Mononuclear cell (primary cell): ENCODE measurements at regions not wholly inside any gene's neighbourhood (a gene's known extent, or its start where the extent isn't known, plus 50 kb on each side); places are given as distances from the start of the nearest gene placed in this dataset.
"Not testable (repeated sequence)": the region's sequence is repeated elsewhere in the genome, so short reads cannot be mapped to it uniquely, and the experiment has no call there.

Experiments
- H3K27me3 ChIP-seq: 2 replicates; pipeline ENCODE4 v1.6.0; 2011; ENCODE audit warnings: low read length, control low read depth; ENCODE audit not compliant: insufficient read depth
- H3K4me1 ChIP-seq: 2 replicates; pipeline ENCODE4 v1.5.1; 2011; ENCODE audit warnings: mild to moderate bottlenecking, low read length, control low read depth; ENCODE audit not compliant: insufficient read depth
- H3K4me3 ChIP-seq: 2 replicates; pipeline ENCODE4 v1.5.1; 2011; ENCODE audit warnings: mild to moderate bottlenecking, low read length, moderate library complexity
- H3K9me3 ChIP-seq: 2 replicates; pipeline ENCODE4 v1.5.1; 2011; ENCODE audit warnings: low read depth, mild to moderate bottlenecking, control low read depth, low read length

- not testable (repeated sequence) for H3K4me3 ChIP-seq, H3K4me1 ChIP-seq, H3K27me3 ChIP-seq
- H3K9me3 ChIP-seq, result peaks cover 14% of the 10 kb centered on the region
These were observed 1007.6 kb downstream of the SLC16A7 start for GRCh38 chr12:60603475-60603874.

GRCh38 chr12:60616400-60616799, 1020.6 kb downstream of the SLC16A7 start:
- H3K9me3 ChIP-seq, result peaks cover 6% of the 10 kb centered on the region
- no peak overlapping the region for H3K4me3 ChIP-seq
- H3K4me1 ChIP-seq, result no peaks in the 10 kb centered on the region
- no peaks in the 10 kb centered on the region for H3K27me3 ChIP-seq

- no peaks in the 10 kb centered on the region for H3K4me1 ChIP-seq
- no peaks in the 10 kb centered on the region for H3K27me3 ChIP-seq
- no peak overlapping the region for H3K4me3 ChIP-seq
- H3K9me3 ChIP-seq, result no peaks in the 10 kb centered on the region
These were observed 1035.0 kb downstream of the SLC16A7 start for GRCh38 chr12:60630796-60631195.

- no peaks in the 10 kb centered on the region for H3K9me3 ChIP-seq
- no peak overlapping the region for H3K4me3 ChIP-seq
- H3K27me3 ChIP-seq, result no peaks in the 10 kb centered on the region
- H3K4me1 ChIP-seq, result no peaks in the 10 kb centered on the region
These were observed 1048.2 kb downstream of the SLC16A7 start for GRCh38 chr12:60644076-60644475.

- H3K4me1 ChIP-seq, result no peaks in the 10 kb centered on the region
- no peak overlapping the region for H3K4me3 ChIP-seq
- peaks cover 11% of the 10 kb centered on the region for H3K9me3 ChIP-seq
- H3K27me3 ChIP-seq, result no peaks in the 10 kb centered on the region
These were observed 1071.1 kb downstream of the SLC16A7 start for GRCh38 chr12:60666895-60667294.

GRCh38 chr12:60672949-60673348, 1077.1 kb downstream of the SLC16A7 start:
- Histone ChIP-seq H3K4me1 (no peaks in the 10 kb centered on the region), H3K9me3 (peaks cover 11% of the 10 kb centered on the region), H3K4me3 (no peak overlapping the region)

GRCh38 chr12:60684988-60685655, 1089.3 kb downstream of the SLC16A7 start:
- no peak overlapping the region for H3K4me3 ChIP-seq
- no peaks in the 10 kb centered on the region for H3K27me3 ChIP-seq
- H3K4me1 ChIP-seq, result no peaks in the 10 kb centered on the region
- no peaks in the 10 kb centered on the region for H3K9me3 ChIP-seq

More at GRCh38 chr12:60672949-60673348, 1077.1 kb downstream of the SLC16A7 start:
- H3K27me3 ChIP-seq, result no peaks in the 10 kb centered on the region

GRCh38 chr12:60689137-60689536, 1093.3 kb downstream of the SLC16A7 start:
- Histone ChIP-seq H3K27me3 (no peaks in the 10 kb centered on the region), H3K4me1 (no peaks in the 10 kb centered on the region), H3K4me3 (no peak overlapping the region), H3K9me3 (no peaks in the 10 kb centered on the region)

GRCh38 chr12:60693019-60693626, 1097.3 kb downstream of the SLC16A7 start:
- no peaks in the 10 kb centered on the region for H3K9me3 ChIP-seq
- H3K27me3 ChIP-seq, result no peaks in the 10 kb centered on the region
- no peaks in the 10 kb centered on the region for H3K4me1 ChIP-seq
- H3K4me3 ChIP-seq, result no peak overlapping the region

- Histone ChIP-seq H3K4me1 (no peaks in the 10 kb centered on the region), H3K27me3 (no peaks in the 10 kb centered on the region), H3K9me3 (peaks cover 5% of the 10 kb centered on the region), H3K4me3 (no peak overlapping the region)
These were observed 1108.5 kb downstream of the SLC16A7 start for GRCh38 chr12:60704171-60704914.

GRCh38 chr12:60710246-60710645, 1114.4 kb downstream of the SLC16A7 start:
- no peak overlapping the region for H3K4me3 ChIP-seq
- peaks cover 10% of the 10 kb centered on the region for H3K9me3 ChIP-seq
- no peaks in the 10 kb centered on the region for H3K27me3 ChIP-seq
- H3K4me1 ChIP-seq, result no peaks in the 10 kb centered on the region

GRCh38 chr12:60714141-60714900, 1118.5 kb downstream of the SLC16A7 start:
- Histone ChIP-seq H3K4me1 (no peaks in the 10 kb centered on the region), H3K4me3 (no peak overlapping the region), H3K27me3 (no peaks in the 10 kb centered on the region), H3K9me3 (peaks cover 10% of the 10 kb centered on the region)

GRCh38 chr12:60724475-60724874, 1128.6 kb downstream of the SLC16A7 start:
- H3K27me3 ChIP-seq, result no peaks in the 10 kb centered on the region
- H3K4me1 ChIP-seq, result no peaks in the 10 kb centered on the region
- peaks cover 5% of the 10 kb centered on the region for H3K9me3 ChIP-seq
- H3K4me3 ChIP-seq, result no peak overlapping the region

GRCh38 chr12:60724984-60725383, 1129.2 kb downstream of the SLC16A7 start:
- Histone ChIP-seq H3K9me3 (peaks cover 5% of the 10 kb centered on the region), H3K4me3 (no peak overlapping the region), H3K4me1 (no peaks in the 10 kb centered on the region), H3K27me3 (no peaks in the 10 kb centered on the region)

- no peaks in the 10 kb centered on the region for H3K9me3 ChIP-seq
These were observed 1156.8 kb downstream of the SLC16A7 start for GRCh38 chr12:60752589-60752988.

More at GRCh38 chr12:60752589-60752988, 1156.8 kb downstream of the SLC16A7 start:
- H3K4me3 ChIP-seq, result no peak overlapping the region
- no peaks in the 10 kb centered on the region for H3K27me3 ChIP-seq
- no peaks in the 10 kb centered on the region for H3K4me1 ChIP-seq
